HepG2 (cell line): ENCODE measurements at regions not wholly inside any gene's neighbourhood (a gene's known extent, or its start where the extent isn't known, plus 50 kb on each side); places are given as distances from the start of the nearest gene placed in this dataset.

Experiments
- ATRX ChIP-seq: sonication (generic); formaldehyde crosslinking; IDR thresholded peaks from 2 replicates; pipeline ENCODE4 v1.4.0; 2020; ENCODE audit warnings: missing genetic modification reagents, borderline replicate concordance
- GZF1 ChIP-seq: sonication (generic); formaldehyde crosslinking; IDR thresholded peaks from 2 replicates; pipeline ENCODE4 v1.5.1; 2020; ENCODE audit warnings: mild to moderate bottlenecking, missing genetic modification reagents
- MLX ChIP-seq: IDR thresholded peaks from 2 replicates; pipeline ENCODE4 v1.6.1; 2016
- NPAS2 ChIP-seq: sonication (generic); formaldehyde crosslinking; IDR thresholded peaks from 2 replicates; pipeline ENCODE4 v1.8.0; 2022; ENCODE audit warnings: mild to moderate bottlenecking, missing genetic modification reagents, borderline replicate concordance
- NR2F6 ChIP-seq, 2 experiments: IDR thresholded peaks; 2 replicates each; pipeline ENCODE4 v1.6.1; 2016; ENCODE audit warnings: antibody characterized with exemption in 1 of 2, mild to moderate bottlenecking in 1 of 2
- PHF21A ChIP-seq: sonication (generic); formaldehyde crosslinking; IDR thresholded peaks from 2 replicates; pipeline ENCODE4 v1.5.0; 2020; ENCODE audit warnings: mild to moderate bottlenecking, missing genetic modification reagents
- POLR2AphosphoS5 ChIP-seq: IDR thresholded peaks from 2 replicates; pipeline ENCODE4 v1.6.1; 2012; ENCODE audit warnings: low read depth, low read length
- SRSF1 ChIP-seq: fragments of 200-400 bp; formaldehyde crosslinking; optimal IDR thresholded peaks from 2 replicates; pipeline ENCODE3; 2017; ENCODE audit warnings: mild to moderate bottlenecking, low read depth, low read length, moderate library complexity
- ZNF282 ChIP-seq: fragments of 450-650 bp; IDR thresholded peaks from 2 replicates; pipeline ENCODE4 v1.6.1; 2018; ENCODE audit not compliant: partially characterized antibody
- ZNF883 ChIP-seq: sonication (generic); formaldehyde crosslinking; IDR thresholded peaks from 2 replicates; pipeline ENCODE4 v1.5.1; 2020; ENCODE audit warnings: mild to moderate bottlenecking, missing genetic modification reagents; ENCODE audit errors: not compliant biosample characterization
- TF ChIP-seq, protein P1 (sequence below): sonication (generic); formaldehyde crosslinking; IDR thresholded peaks from 2 replicates; pipeline ENCODE4 v1.4.0; 2020; ENCODE audit warnings: missing genetic modification reagents
- TF ChIP-seq, protein P2 (sequence below): sonication (generic); formaldehyde crosslinking; IDR thresholded peaks from 2 replicates; pipeline ENCODE4 v1.5.1; 2020; ENCODE audit warnings: mild to moderate bottlenecking, missing genetic modification reagents, moderate library complexity
- TF ChIP-seq, protein P3 (sequence below): sonication (generic); formaldehyde crosslinking; IDR thresholded peaks from 2 replicates; pipeline ENCODE4 v1.9.0; 2022; ENCODE audit warnings: missing genetic modification reagents, mild to moderate bottlenecking, borderline replicate concordance

DNA sequence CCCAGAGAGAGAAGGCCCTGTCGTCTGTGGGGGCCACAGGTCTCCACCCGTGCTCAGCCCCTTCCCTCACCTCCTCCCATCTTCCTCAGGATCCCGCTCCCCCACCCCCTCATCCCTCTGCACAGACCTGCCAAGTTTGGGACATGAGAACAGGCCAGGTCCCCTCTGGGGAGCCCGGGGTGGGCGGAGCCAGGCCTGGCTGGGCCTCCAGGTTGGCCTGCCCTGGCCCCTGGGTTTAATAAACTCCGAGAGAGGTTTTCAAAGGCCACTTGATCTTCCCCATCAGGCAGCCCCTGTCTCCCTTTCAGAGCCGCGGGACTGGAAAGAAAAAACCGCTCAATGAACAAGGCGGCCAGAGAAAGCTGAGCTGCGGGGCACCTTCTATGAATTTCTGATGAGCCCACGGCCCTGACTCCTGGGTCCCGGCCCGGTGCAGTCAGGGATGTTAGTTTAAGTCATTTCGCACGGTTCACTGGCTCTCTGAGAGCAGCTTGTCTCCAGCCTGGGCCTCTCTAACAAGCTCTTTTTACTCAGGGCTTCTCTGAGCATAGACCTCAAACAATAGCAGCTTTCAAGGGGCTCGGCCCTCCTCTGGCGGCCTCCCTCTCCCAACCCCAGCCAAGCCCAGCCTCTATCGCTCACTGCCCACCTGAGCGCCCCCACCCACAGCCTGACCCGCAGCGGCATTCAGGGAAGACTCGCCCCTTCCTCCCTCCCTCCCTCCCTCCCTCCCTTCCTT, 64.8 kb downstream of the RPUSD4 start (continued):
- TF ChIP-seq, protein P1, sequence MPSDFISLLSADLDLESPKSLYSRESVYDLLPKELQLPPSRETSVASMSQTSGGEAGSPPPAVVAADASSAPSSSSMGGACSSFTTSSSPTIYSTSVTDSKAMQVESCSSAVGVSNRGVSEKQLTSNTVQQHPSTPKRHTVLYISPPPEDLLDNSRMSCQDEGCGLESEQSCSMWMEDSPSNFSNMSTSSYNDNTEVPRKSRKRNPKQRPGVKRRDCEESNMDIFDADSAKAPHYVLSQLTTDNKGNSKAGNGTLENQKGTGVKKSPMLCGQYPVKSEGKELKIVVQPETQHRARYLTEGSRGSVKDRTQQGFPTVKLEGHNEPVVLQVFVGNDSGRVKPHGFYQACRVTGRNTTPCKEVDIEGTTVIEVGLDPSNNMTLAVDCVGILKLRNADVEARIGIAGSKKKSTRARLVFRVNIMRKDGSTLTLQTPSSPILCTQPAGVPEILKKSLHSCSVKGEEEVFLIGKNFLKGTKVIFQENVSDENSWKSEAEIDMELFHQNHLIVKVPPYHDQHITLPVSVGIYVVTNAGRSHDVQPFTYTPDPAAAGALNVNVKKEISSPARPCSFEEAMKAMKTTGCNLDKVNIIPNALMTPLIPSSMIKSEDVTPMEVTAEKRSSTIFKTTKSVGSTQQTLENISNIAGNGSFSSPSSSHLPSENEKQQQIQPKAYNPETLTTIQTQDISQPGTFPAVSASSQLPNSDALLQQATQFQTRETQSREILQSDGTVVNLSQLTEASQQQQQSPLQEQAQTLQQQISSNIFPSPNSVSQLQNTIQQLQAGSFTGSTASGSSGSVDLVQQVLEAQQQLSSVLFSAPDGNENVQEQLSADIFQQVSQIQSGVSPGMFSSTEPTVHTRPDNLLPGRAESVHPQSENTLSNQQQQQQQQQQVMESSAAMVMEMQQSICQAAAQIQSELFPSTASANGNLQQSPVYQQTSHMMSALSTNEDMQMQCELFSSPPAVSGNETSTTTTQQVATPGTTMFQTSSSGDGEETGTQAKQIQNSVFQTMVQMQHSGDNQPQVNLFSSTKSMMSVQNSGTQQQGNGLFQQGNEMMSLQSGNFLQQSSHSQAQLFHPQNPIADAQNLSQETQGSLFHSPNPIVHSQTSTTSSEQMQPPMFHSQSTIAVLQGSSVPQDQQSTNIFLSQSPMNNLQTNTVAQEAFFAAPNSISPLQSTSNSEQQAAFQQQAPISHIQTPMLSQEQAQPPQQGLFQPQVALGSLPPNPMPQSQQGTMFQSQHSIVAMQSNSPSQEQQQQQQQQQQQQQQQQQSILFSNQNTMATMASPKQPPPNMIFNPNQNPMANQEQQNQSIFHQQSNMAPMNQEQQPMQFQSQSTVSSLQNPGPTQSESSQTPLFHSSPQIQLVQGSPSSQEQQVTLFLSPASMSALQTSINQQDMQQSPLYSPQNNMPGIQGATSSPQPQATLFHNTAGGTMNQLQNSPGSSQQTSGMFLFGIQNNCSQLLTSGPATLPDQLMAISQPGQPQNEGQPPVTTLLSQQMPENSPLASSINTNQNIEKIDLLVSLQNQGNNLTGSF (CRISPR knock-in tag), result no peak
- TF ChIP-seq, protein P2, sequence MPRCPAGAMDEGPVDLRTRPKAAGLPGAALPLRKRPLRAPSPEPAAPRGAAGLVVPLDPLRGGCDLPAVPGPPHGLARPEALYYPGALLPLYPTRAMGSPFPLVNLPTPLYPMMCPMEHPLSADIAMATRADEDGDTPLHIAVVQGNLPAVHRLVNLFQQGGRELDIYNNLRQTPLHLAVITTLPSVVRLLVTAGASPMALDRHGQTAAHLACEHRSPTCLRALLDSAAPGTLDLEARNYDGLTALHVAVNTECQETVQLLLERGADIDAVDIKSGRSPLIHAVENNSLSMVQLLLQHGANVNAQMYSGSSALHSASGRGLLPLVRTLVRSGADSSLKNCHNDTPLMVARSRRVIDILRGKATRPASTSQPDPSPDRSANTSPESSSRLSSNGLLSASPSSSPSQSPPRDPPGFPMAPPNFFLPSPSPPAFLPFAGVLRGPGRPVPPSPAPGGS (CRISPR knock-in tag), result no peak
- TF ChIP-seq NPAS2 (CRISPR knock-in tag) (no peak), GZF1 (CRISPR knock-in tag) (no peak), ATRX (CRISPR knock-in tag) (no peak), MLX (CRISPR knock-in tag) (no peak), SRSF1 (peak; percentile 37), POLR2AphosphoS5 (peak; percentile 44; the same call in 1 of the 2 replicates), PHF21A (CRISPR knock-in tag) (peak; percentile 53; the same call in 1 of the 2 replicates), ZNF883 (CRISPR knock-in tag) (no peak), NR2F6 (IDR thresholded peaks at IDR 0.05) (no peak), NR2F6 (CRISPR knock-in tag; IDR thresholded peaks at IDR 0.05) (no peak), ZNF282 (no peak)
- TF ChIP-seq, protein P3, sequence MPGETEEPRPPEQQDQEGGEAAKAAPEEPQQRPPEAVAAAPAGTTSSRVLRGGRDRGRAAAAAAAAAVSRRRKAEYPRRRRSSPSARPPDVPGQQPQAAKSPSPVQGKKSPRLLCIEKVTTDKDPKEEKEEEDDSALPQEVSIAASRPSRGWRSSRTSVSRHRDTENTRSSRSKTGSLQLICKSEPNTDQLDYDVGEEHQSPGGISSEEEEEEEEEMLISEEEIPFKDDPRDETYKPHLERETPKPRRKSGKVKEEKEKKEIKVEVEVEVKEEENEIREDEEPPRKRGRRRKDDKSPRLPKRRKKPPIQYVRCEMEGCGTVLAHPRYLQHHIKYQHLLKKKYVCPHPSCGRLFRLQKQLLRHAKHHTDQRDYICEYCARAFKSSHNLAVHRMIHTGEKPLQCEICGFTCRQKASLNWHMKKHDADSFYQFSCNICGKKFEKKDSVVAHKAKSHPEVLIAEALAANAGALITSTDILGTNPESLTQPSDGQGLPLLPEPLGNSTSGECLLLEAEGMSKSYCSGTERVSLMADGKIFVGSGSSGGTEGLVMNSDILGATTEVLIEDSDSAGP (CRISPR knock-in tag), result no peak; the same call in 1 of the 2 replicates
